CD4-positive, alpha-beta T cell (primary cell): ENCODE measurements at regions not wholly inside any gene's neighbourhood (a gene's known extent, or its start where the extent isn't known, plus 50 kb on each side); places are given as distances from the start of the nearest gene placed in this dataset.

ENCODE experiments used
- ATAC-seq: fragments of 200-7000 bp; cut with Tn5 transposase; one replicate; pipeline ENCODE4 v1.10.0; 2022; ENCODE audit warnings: mild to moderate bottlenecking; ENCODE audit not compliant: poor library complexity
- CTCF ChIA-PET: fragments of 350-600 bp; sonication (Branson Sonifier 250); formaldehyde crosslinking; loops from one replicate; lab custom pipeline; 2021; ENCODE audit warnings: antibody characterized with exemption, inconsistent platforms; lab: Charles Lee
- POLR2A ChIA-PET: fragments of 350-600 bp; sonication (Branson Sonifier 250); formaldehyde crosslinking; loops from one replicate; lab custom pipeline; 2021; ENCODE audit warnings: antibody characterized with exemption, inconsistent platforms; lab: Charles Lee
- DNase-seq, 14 experiments: peaks; one replicate each; pipeline ENCODE4 v3.0.0-alpha.2; 2013 to 2020; ENCODE audit warnings: mixed read lengths in 2 of 14
- H3K27ac ChIP-seq, 2 donors: one replicate each; pipeline versions ENCODE4 v1.5.1 to v1.7.0; 2013; ENCODE audit warnings: low read length in 2 of 2, low read depth in 1 of 2, mild to moderate bottlenecking in 1 of 2
- H3K27me3 ChIP-seq, 2 experiments: 1 replicate in 1 of 2; 2 replicates in 1 of 2; pipeline versions ENCODE4 v1.6.1 to v1.7.0; 2013; ENCODE audit warnings: low read length in 2 of 2, control low read depth in 1 of 2, mild to moderate bottlenecking in 1 of 2, moderate library complexity in 1 of 2; ENCODE audit not compliant: insufficient read depth in 2 of 2, control insufficient read depth in 1 of 2
- H3K36me3 ChIP-seq: one replicate; pipeline ENCODE4 v1.6.1; 2013; ENCODE audit warnings: low read length, control low read depth; ENCODE audit not compliant: insufficient read depth
- H3K4me1 ChIP-seq: one replicate; pipeline ENCODE4 v1.6.1; 2013; ENCODE audit warnings: low read length, control low read depth; ENCODE audit not compliant: insufficient read depth
- H3K4me3 ChIP-seq: one replicate; pipeline ENCODE4 v1.5.1; 2013; ENCODE audit warnings: mild to moderate bottlenecking, low read length, moderate library complexity
- H3K9me3 ChIP-seq, 2 experiments: 1 replicate in 1 of 2; 2 replicates in 1 of 2; pipeline versions ENCODE4 v1.6.1 to v1.7.0; 2013; ENCODE audit warnings: low read length in 2 of 2, mild to moderate bottlenecking in 2 of 2, control low read depth in 1 of 2, moderate library complexity in 1 of 2; ENCODE audit not compliant: control insufficient read depth in 1 of 2, insufficient read depth in 1 of 2
- H3K27ac Mint-ChIP-seq: one replicate; pipeline ENCODE4 v1.8.0; 2020; ENCODE audit warnings: mixed read lengths
- H3K27me3 Mint-ChIP-seq: one replicate; pipeline ENCODE4 v1.8.0; 2021; ENCODE audit warnings: mixed read lengths
- H3K36me3 Mint-ChIP-seq: one replicate; pipeline ENCODE4 v1.8.0; 2021; ENCODE audit warnings: low read depth, mixed read lengths
- H3K4me1 Mint-ChIP-seq: one replicate; pipeline ENCODE4 v1.8.0; 2021; ENCODE audit warnings: low read depth, mixed read lengths
- H3K4me3 Mint-ChIP-seq: one replicate; pipeline ENCODE4 v1.8.0; 2020; ENCODE audit warnings: mild to moderate bottlenecking, mixed read lengths
- H3K9me3 Mint-ChIP-seq: one replicate; pipeline ENCODE4 v1.8.0; 2020; ENCODE audit warnings: mixed read lengths
- CTCF ChIP-seq: fragments of 200-600 bp; IDR thresholded peaks from one replicate; pipeline ENCODE4 v1.8.0; 2022; ENCODE audit warnings: antibody characterized with exemption, mild to moderate bottlenecking
- intact Hi-C, 2 experiments: fragments of 100-400 bp; cut with DNase I in 1 of 2; cut with micrococcal nuclease in 1 of 2; formaldehyde crosslinking; loops; one replicate each; pipeline versions ENCODE4 v1.15.1 to v1.9.0; 2023 to 2025; cut with DNase I, micrococcal nuclease

GRCh38 chr4:173752610-173753230, 222.7 kb upstream of the HAND2 start:
- no peak for ATAC-seq

GRCh38 chr4:173748353-173748752, 218.3 kb upstream of the HAND2 start:
- H3K27me3 ChIP-seq: no peaks in the 10 kb centered on the region
- POLR2A ChIA-PET: no interaction called here
- H3K4me3 ChIP-seq: no peak overlapping the region
- H3K4me1 ChIP-seq: no peaks in the 10 kb centered on the region
- Mint-ChIP-seq H3K27ac (no peak overlapping the region), H3K27me3 (peaks cover 6% of the 10 kb centered on the region), H3K9me3 (no peaks in the 10 kb centered on the region), H3K36me3 (no peaks in the 10 kb centered on the region), H3K4me1 (no peaks in the 10 kb centered on the region), H3K4me3 (no peak overlapping the region)
- H3K36me3 ChIP-seq: no peaks in the 10 kb centered on the region
- H3K27ac ChIP-seq: no peak overlapping the region
- no peak for ATAC-seq
- no peaks in the 10 kb centered on the region for H3K9me3 ChIP-seq
- intact Hi-C loops: no loop called here
- no peak for TF ChIP-seq CTCF
- no peak for DNase-seq
- CTCF ChIA-PET: no interaction called here

More at GRCh38 chr4:173752610-173753230, 222.7 kb upstream of the HAND2 start:
- Mint-ChIP-seq H3K27me3 (peaks cover 6% of the 10 kb centered on the region), H3K36me3 (no peaks in the 10 kb centered on the region), H3K4me1 (no peaks in the 10 kb centered on the region), H3K9me3 (no peaks in the 10 kb centered on the region), H3K27ac (no peak overlapping the region), H3K4me3 (no peak overlapping the region)
- POLR2A ChIA-PET: no interaction called here
- no peaks in the 10 kb centered on the region for H3K4me1 ChIP-seq
- H3K36me3 ChIP-seq: no peaks in the 10 kb centered on the region
- TF ChIP-seq CTCF: no peak
- no peaks in the 10 kb centered on the region for H3K9me3 ChIP-seq
- CTCF ChIA-PET: interaction anchor here (0.7 kb wide), 1 partner anchor 9 kb away, joined by 3 read pairs; no protein-coding TSS in a partner anchor
- no peak overlapping the region for H3K4me3 ChIP-seq
- intact Hi-C loops: no loop called here
- DNase-seq: peak in 3 of 14 experiments; percentile 5 to 23 (median 22)
- H3K27ac ChIP-seq: no peak overlapping the region
- no peaks in the 10 kb centered on the region for H3K27me3 ChIP-seq

- Histone ChIP-seq H3K4me3 (no peak overlapping the region), H3K27ac (no peak overlapping the region), H3K27me3 (no peaks in the 10 kb centered on the region), H3K4me1 (no peaks in the 10 kb centered on the region), H3K36me3 (no peaks in the 10 kb centered on the region), H3K9me3 (no peaks in the 10 kb centered on the region)
- H3K36me3 Mint-ChIP-seq: no peaks in the 10 kb centered on the region
- TF ChIP-seq CTCF: no peak
- H3K27ac Mint-ChIP-seq: no peak overlapping the region
- H3K9me3 Mint-ChIP-seq: no peaks in the 10 kb centered on the region
- DNase-seq: no peak
- H3K4me1 Mint-ChIP-seq: no peaks in the 10 kb centered on the region
- H3K27me3 Mint-ChIP-seq: peaks cover 6% of the 10 kb centered on the region
- CTCF ChIA-PET: no interaction called here
- no peak overlapping the region for H3K4me3 Mint-ChIP-seq
- no peak for ATAC-seq
- intact Hi-C loops: no loop called here
- POLR2A ChIA-PET: no interaction called here
These were observed 217.7 kb upstream of the HAND2 start for GRCh38 chr4:173747537-173748257.
